GM19468 (cell line): ENCODE measurements at regions not wholly inside any gene's neighbourhood (a gene's known extent, or its start where the extent isn't known, plus 50 kb on each side); places are given as distances from the start of the nearest gene placed in this dataset.

Source experiments
- ATAC-seq: cut with Tn5 transposase; IDR thresholded peaks from one replicate; pipeline ENCODE4 v1.9.1; 2021; ENCODE audit warnings: mild to moderate bottlenecking, moderate library complexity, moderate number of reproducible peaks; ENCODE audit not compliant: unreplicated experiment; ENCODE audit errors: extremely low read depth

- ATAC-seq: no peak
These were observed 107.3 kb upstream of the STT3B start for GRCh38 chr3:31425401-31425800.

- ATAC-seq: no peak
These were observed 105.1 kb upstream of the STT3B start for GRCh38 chr3:31427623-31428022.

GRCh38 chr3:31431321-31431720, 101.4 kb upstream of the STT3B start:
- ATAC-seq: no peak

- no peak for ATAC-seq
These were observed 99.6 kb upstream of the STT3B start for GRCh38 chr3:31432897-31433678.

GRCh38 chr3:31433679-31433992, 99.1 kb upstream of the STT3B start:
- no peak for ATAC-seq

- ATAC-seq: no peak
These were observed 97.9 kb upstream of the STT3B start for GRCh38 chr3:31434819-31435218.

GRCh38 chr3:31436830-31437229, 95.9 kb upstream of the STT3B start:
- no peak for ATAC-seq

- ATAC-seq: no peak
These were observed 94.0 kb upstream of the STT3B start for GRCh38 chr3:31438742-31439141.

GRCh38 chr3:31439890-31440750, 92.6 kb upstream of the STT3B start:
- no peak for ATAC-seq

- ATAC-seq: no peak
These were observed 91.8 kb upstream of the STT3B start for GRCh38 chr3:31440878-31441277.

- ATAC-seq: no peak
These were observed 90.0 kb upstream of the STT3B start for GRCh38 chr3:31442755-31443154.

- no peak for ATAC-seq
These were observed 88.2 kb upstream of the STT3B start for GRCh38 chr3:31444220-31445142.

GRCh38 chr3:31445701-31446100, 87.0 kb upstream of the STT3B start:
- ATAC-seq: no peak

GRCh38 chr3:31448035-31448881, 84.5 kb upstream of the STT3B start:
- no peak for ATAC-seq

- ATAC-seq: no peak
These were observed 83.9 kb upstream of the STT3B start for GRCh38 chr3:31448882-31449243.

- ATAC-seq: no peak
These were observed 83.4 kb upstream of the STT3B start for GRCh38 chr3:31449318-31449717.

- no peak for ATAC-seq
These were observed 82.4 kb upstream of the STT3B start for GRCh38 chr3:31450345-31450744.

GRCh38 chr3:31452495-31453106, 80.1 kb upstream of the STT3B start:
- no peak for ATAC-seq

GRCh38 chr3:31453430-31453829, 79.3 kb upstream of the STT3B start:
- ATAC-seq: no peak
